HEK293T (cell line): ENCODE measurements at regions not wholly inside any gene's neighbourhood (a gene's known extent, or its start where the extent isn't known, plus 50 kb on each side); places are given as distances from the start of the nearest gene placed in this dataset.

Source experiments
- CTCF ChIA-PET: fragments of 350-600 bp; formaldehyde crosslinking; extraction: SDS; loops from one replicate; lab custom pipeline; 2021; ENCODE audit warnings: antibody characterized with exemption, inconsistent platforms; lab: Yijun Ruan, JAX
- POLR2A ChIA-PET: fragments of 350-600 bp; formaldehyde crosslinking; extraction: SDS; loops from one replicate; lab custom pipeline; 2020; ENCODE audit warnings: antibody characterized with exemption, inconsistent platforms; lab: Yijun Ruan, JAX
- DNase-seq: peaks from one replicate; pipeline ENCODE4 v3.0.0; 2012; ENCODE audit warnings: mixed read lengths; ENCODE audit errors: extremely low spot score
- ARNT ChIP-seq: fragments of 450-650 bp; IDR thresholded peaks from 2 replicates; pipeline ENCODE4 v1.6.1; 2017; ENCODE audit warnings: mild to moderate bottlenecking
- BHLHE40 ChIP-seq: fragments of 450-650 bp; IDR thresholded peaks from 2 replicates; pipeline ENCODE4 v1.6.1; 2016; ENCODE audit warnings: mild to moderate bottlenecking, moderate library complexity, borderline replicate concordance
- CTBP1 ChIP-seq: fragments of 450-650 bp; IDR thresholded peaks from 2 replicates; pipeline ENCODE4 v1.6.1; 2016; ENCODE audit warnings: borderline replicate concordance
- ELF4 ChIP-seq: fragments of 450-650 bp; IDR thresholded peaks from 2 replicates; pipeline ENCODE4 v1.6.1; 2017; ENCODE audit warnings: antibody characterized with exemption
- FOXA1 ChIP-seq: fragments of 450-650 bp; IDR thresholded peaks from 2 replicates; pipeline ENCODE4 v1.6.1; 2016; ENCODE audit warnings: mild to moderate bottlenecking
- FOXK2 ChIP-seq: fragments of 450-650 bp; IDR thresholded peaks from 2 replicates; pipeline ENCODE4 v1.6.1; 2016; ENCODE audit warnings: mild to moderate bottlenecking
- FOXM1 ChIP-seq: fragments of 450-650 bp; IDR thresholded peaks from 2 replicates; pipeline ENCODE4 v1.6.1; 2017; ENCODE audit warnings: mild to moderate bottlenecking, borderline replicate concordance
- HDGF ChIP-seq: fragments of 450-650 bp; IDR thresholded peaks from 2 replicates; pipeline ENCODE4 v1.6.1; 2017; ENCODE audit warnings: antibody characterized with exemption, borderline replicate concordance
- L3MBTL2 ChIP-seq: fragments of 450-650 bp; conservative IDR thresholded peaks from 2 replicates; pipeline ENCODE4 v1.6.1; 2016; ENCODE audit warnings: mild to moderate bottlenecking
- LEF1 ChIP-seq: fragments of 450-650 bp; IDR thresholded peaks from 2 replicates; pipeline ENCODE4 v1.6.1; 2017; ENCODE audit warnings: mild to moderate bottlenecking, borderline replicate concordance
- NFRKB ChIP-seq: fragments of 450-650 bp; IDR thresholded peaks from 2 replicates; pipeline ENCODE4 v1.6.1; 2016; ENCODE audit warnings: mild to moderate bottlenecking, moderate library complexity
- SP1 ChIP-seq: fragments of 450-650 bp; IDR thresholded peaks from 2 replicates; pipeline ENCODE4 v1.6.1; 2017
- SUZ12 ChIP-seq: fragments of 450-650 bp; IDR thresholded peaks from 2 replicates; pipeline ENCODE4 v1.6.1; 2016; ENCODE audit warnings: mild to moderate bottlenecking
- TARDBP ChIP-seq: fragments of 450-650 bp; IDR thresholded peaks from 2 replicates; pipeline ENCODE4 v1.6.1; 2016
- ZNF384 ChIP-seq: fragments of 450-650 bp; IDR thresholded peaks from 2 replicates; pipeline ENCODE4 v1.6.1; 2016
- TF ChIP-seq, protein P1 (sequence below): fragments of 450-650 bp; IDR thresholded peaks from 2 replicates; pipeline ENCODE4 v1.6.1; 2016

GRCh38 chr5:8719796-8720195 lies 826.1 kb downstream of the SEMA5A start:
- DNase-seq: no peak
- POLR2A ChIA-PET: no interaction called here
- TF ChIP-seq L3MBTL2 (no peak), CTBP1 (no peak), HDGF (no peak), TARDBP (no peak), NFRKB (no peak), FOXA1 (no peak), ARNT (no peak), BHLHE40 (no peak), ELF4 (no peak), FOXM1 (no peak), FOXK2 (no peak), LEF1 (no peak), ZNF384 (no peak), SUZ12 (no peak)
- TF ChIP-seq, protein P1, sequence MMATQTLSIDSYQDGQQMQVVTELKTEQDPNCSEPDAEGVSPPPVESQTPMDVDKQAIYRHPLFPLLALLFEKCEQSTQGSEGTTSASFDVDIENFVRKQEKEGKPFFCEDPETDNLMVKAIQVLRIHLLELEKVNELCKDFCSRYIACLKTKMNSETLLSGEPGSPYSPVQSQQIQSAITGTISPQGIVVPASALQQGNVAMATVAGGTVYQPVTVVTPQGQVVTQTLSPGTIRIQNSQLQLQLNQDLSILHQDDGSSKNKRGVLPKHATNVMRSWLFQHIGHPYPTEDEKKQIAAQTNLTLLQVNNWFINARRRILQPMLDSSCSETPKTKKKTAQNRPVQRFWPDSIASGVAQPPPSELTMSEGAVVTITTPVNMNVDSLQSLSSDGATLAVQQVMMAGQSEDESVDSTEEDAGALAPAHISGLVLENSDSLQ: no peak
- CTCF ChIA-PET: no interaction called here

- TF ChIP-seq CTBP1: no peak
- no peak for TF ChIP-seq ELF4
- TF ChIP-seq, protein P1: no peak
- no peak for TF ChIP-seq FOXK2
- no peak for TF ChIP-seq HDGF
- TF ChIP-seq BHLHE40: no peak
- no peak for TF ChIP-seq SP1
- TF ChIP-seq SUZ12: no peak
- TF ChIP-seq FOXA1: no peak
- TF ChIP-seq LEF1: no peak
- TF ChIP-seq L3MBTL2: no peak
- TF ChIP-seq ZNF384: no peak
- no peak for TF ChIP-seq TARDBP
- no peak for TF ChIP-seq FOXM1
- no peak for TF ChIP-seq ARNT
- TF ChIP-seq NFRKB: no peak
- POLR2A ChIA-PET: no interaction called here
- no peak for DNase-seq
- CTCF ChIA-PET: no interaction called here
Observed at GRCh38 chr5:8720506-8720905, 825.4 kb downstream of the SEMA5A start.

DNA sequence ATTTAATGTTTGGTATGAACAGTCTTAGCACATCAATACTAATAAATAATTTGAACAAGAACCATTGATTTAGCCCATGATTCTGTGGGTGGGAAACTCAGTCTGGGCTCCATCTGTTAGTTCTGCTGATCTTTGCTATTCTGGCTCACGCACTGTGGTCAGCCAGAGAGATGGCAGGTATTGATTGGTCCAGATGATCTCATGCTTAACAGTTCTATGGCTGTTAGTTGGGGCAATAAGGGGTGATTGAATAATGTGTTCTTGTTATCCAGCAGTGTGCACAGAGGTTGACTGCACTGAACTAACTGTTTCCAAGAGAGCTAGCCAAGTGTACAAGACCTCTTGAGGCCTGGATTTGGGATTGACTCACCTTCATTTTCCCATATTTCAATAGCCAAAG lies 824.3 kb downstream of the SEMA5A start:
- TF ChIP-seq HDGF: no peak
- no peak for TF ChIP-seq SUZ12
- TF ChIP-seq, protein P1: no peak
- TF ChIP-seq FOXA1: no peak
- TF ChIP-seq L3MBTL2: no peak
- TF ChIP-seq CTBP1: no peak
- no peak for TF ChIP-seq TARDBP
- no peak for TF ChIP-seq ARNT
- no peak for TF ChIP-seq FOXM1
- TF ChIP-seq LEF1: no peak
- no peak for TF ChIP-seq BHLHE40
- POLR2A ChIA-PET: no interaction called here
- DNase-seq: no peak
- CTCF ChIA-PET: no interaction called here

DNA sequence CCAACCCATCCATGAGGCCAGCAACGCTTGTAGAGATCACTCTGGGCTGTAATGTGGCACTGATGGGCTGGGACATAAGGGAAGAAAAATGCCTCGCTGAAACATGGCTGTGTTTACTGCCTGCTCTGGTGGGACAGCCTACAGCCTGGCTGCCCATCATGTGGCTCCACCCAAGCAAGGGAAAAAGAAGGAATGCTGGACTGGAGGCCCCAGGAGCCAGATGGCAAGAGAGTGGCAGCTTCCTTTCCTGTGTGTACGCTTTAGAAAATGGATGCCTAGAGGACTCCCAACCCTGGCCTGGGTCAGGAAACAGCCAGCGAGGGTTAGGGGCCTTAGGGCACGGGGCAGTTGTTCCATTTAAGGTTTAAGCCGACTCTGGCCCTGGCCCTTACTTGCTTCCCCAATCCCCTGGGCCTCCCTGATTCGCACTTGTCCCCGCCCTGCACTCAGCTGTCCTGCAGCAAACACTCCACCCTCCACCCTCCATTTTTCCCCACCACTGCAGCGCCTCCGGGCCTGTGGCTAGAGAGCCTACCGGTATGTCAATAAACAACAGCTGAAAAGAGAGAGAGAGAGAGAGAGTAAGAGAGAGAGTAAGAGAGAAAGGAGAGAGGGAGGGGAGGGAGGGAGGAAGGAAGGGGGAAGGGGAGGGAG lies 819.4 kb downstream of the SEMA5A start:
- TF ChIP-seq FOXK2: no peak
- DNase-seq: no peak
- ChIA-PET CTCF (no interaction called here), POLR2A (no interaction called here)

DNA sequence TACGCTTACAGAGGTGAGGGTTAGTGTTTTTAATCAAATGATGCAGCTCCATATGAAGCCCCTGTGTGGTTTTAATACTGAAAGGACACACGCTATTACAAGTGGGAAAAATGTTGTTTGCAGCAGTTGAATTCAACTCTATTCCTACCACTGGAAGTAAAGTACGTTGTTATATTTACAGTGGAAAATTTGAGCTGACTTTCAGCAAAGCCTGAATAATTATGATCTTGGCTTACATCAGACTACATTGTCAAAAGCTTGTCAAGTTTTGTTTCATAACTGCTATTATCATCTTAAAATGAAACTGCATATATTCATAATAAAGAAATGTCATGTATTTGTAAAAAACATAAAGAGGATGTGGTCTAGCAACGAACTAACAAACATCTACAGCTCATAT lies 818.5 kb downstream of the SEMA5A start:
- ChIA-PET CTCF (no interaction called here), POLR2A (no interaction called here)
- TF ChIP-seq ZNF384: no peak
- TF ChIP-seq FOXA1: no peak
- TF ChIP-seq FOXK2: no peak
- no peak for TF ChIP-seq SP1
- no peak for TF ChIP-seq SUZ12
- no peak for TF ChIP-seq ARNT
- TF ChIP-seq, protein P1: no peak
- no peak for TF ChIP-seq FOXM1
- no peak for TF ChIP-seq ELF4
- TF ChIP-seq L3MBTL2: no peak
- TF ChIP-seq LEF1: no peak
- TF ChIP-seq CTBP1: no peak
- TF ChIP-seq BHLHE40: no peak
- no peak for TF ChIP-seq HDGF
- DNase-seq: no peak

- ChIA-PET CTCF (no interaction called here), POLR2A (no interaction called here)
- no peak for DNase-seq
- TF ChIP-seq FOXA1 (no peak), SUZ12 (no peak), SP1 (no peak), L3MBTL2 (no peak), FOXK2 (no peak), CTBP1 (no peak), TARDBP (no peak)
Observed at GRCh38 chr5:8729437-8729836, 816.4 kb downstream of the SEMA5A start.
